A673 (cell line): ENCODE measurements at regions not wholly inside any gene's neighbourhood (a gene's known extent, or its start where the extent isn't known, plus 50 kb on each side); places are given as distances from the start of the nearest gene placed in this dataset.

Source experiments
- CTCF ChIP-seq: fragments of 300-800, 200-600 bp; sonication (generic); conservative IDR thresholded peaks from 2 replicates; pipeline ENCODE4 v1.5.1; 2017; ENCODE audit warnings: low read depth, mild to moderate bottlenecking, antibody characterized with exemption, low read length, moderate library complexity, mixed read lengths
- EZH2 ChIP-seq: fragments of 200-600 bp; sonication (generic); IDR thresholded peaks from 2 replicates; pipeline ENCODE4 v1.6.1; 2017; ENCODE audit warnings: borderline replicate concordance, low read depth, mild to moderate bottlenecking, mixed read lengths, antibody characterized with exemption, low read length; ENCODE audit not compliant: poor library complexity, severe bottlenecking

- TF ChIP-seq CTCF (no peak), EZH2 (no peak)
These were observed 386.4 kb downstream of the BCL11A start for GRCh38 chr2:60167089-60167488.
